GM21717 (cell line): ENCODE measurements at regions not wholly inside any gene's neighbourhood (a gene's known extent, or its start where the extent isn't known, plus 50 kb on each side); places are given as distances from the start of the nearest gene placed in this dataset.
"Not testable (repeated sequence)": the region's sequence is repeated elsewhere in the genome, so short reads cannot be mapped to it uniquely, and the experiment has no call there.

Experiments
- ATAC-seq: cut with Tn5 transposase; IDR thresholded peaks from one replicate; pipeline ENCODE4 v1.9.1; 2021; ENCODE audit warnings: mild to moderate bottlenecking, moderate library complexity; ENCODE audit not compliant: unreplicated experiment

GRCh38 chr13:44147233-44147632 lies 226.4 kb upstream of the SERP2 start:
- no peak for ATAC-seq

- ATAC-seq, result no peak
Measured at GRCh38 chr13:44147648-44148047, 226.0 kb upstream of the SERP2 start.

- ATAC-seq, result no peak
Measured at GRCh38 chr13:44148159-44148914, 225.3 kb upstream of the SERP2 start.

- ATAC-seq, result not testable (repeated sequence)
Measured at GRCh38 chr13:44149231-44149630, 224.4 kb upstream of the SERP2 start.

GRCh38 chr13:44149821-44150220 lies 223.8 kb upstream of the SERP2 start:
- no peak for ATAC-seq

GRCh38 chr13:44151474-44151873 lies 222.2 kb upstream of the SERP2 start:
- no peak for ATAC-seq

GRCh38 chr13:44153496-44153895 lies 220.1 kb upstream of the SERP2 start:
- no peak for ATAC-seq

- ATAC-seq, result no peak
Measured at GRCh38 chr13:44155422-44156293, 218.0 kb upstream of the SERP2 start.

- ATAC-seq, result no peak
Measured at GRCh38 chr13:44156294-44156658, 217.3 kb upstream of the SERP2 start.

GRCh38 chr13:44157606-44158005 lies 216.0 kb upstream of the SERP2 start:
- no peak for ATAC-seq

- no peak for ATAC-seq
Measured at GRCh38 chr13:44158098-44158521, 215.5 kb upstream of the SERP2 start.

GRCh38 chr13:44158881-44159632 lies 214.6 kb upstream of the SERP2 start:
- no peak for ATAC-seq

GRCh38 chr13:44159633-44160279 lies 213.9 kb upstream of the SERP2 start:
- no peak for ATAC-seq

GRCh38 chr13:44160591-44161191 lies 212.9 kb upstream of the SERP2 start:
- no peak for ATAC-seq

GRCh38 chr13:44163108-44163507 lies 210.5 kb upstream of the SERP2 start:
- ATAC-seq, result no peak

GRCh38 chr13:44165221-44165888 lies 208.3 kb upstream of the SERP2 start:
- ATAC-seq, result no peak

GRCh38 chr13:44165889-44166496 lies 207.6 kb upstream of the SERP2 start:
- no peak for ATAC-seq

- ATAC-seq, result no peak
Measured at GRCh38 chr13:44169018-44169911, 204.4 kb upstream of the SERP2 start.

GRCh38 chr13:44170731-44171130 lies 202.9 kb upstream of the SERP2 start:
- no peak for ATAC-seq
